Fibroblast of the conjunctiva (primary cell): ENCODE measurements at regions not wholly inside any gene's neighbourhood (a gene's known extent, or its start where the extent isn't known, plus 50 kb on each side); places are given as distances from the start of the nearest gene placed in this dataset.

ENCODE experiments used
- DNase-seq: peaks from one replicate; pipeline ENCODE4 v3.0.0-alpha.2; 2010; ENCODE audit warnings: low read depth

DNA sequence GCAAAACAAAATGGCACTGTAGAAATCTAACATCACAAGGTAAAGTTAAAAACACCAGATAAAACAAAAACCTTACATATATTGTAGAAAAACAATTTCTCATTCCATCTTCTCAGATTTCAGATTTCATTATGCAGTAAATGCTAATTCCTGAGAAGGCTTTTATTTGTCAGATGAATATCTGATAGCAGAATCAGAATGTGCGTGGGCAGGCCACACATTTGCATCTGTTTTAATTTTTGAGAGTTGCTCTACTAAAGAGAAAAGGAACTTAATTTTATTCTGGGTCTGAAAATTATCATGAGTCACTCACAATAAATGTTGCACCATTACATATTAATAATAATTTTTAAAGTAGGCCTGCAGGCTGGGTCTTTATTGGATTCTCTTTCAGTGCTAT is 329.3 kb upstream of the SPTLC3 start:
- DNase-seq = no peak

DNA sequence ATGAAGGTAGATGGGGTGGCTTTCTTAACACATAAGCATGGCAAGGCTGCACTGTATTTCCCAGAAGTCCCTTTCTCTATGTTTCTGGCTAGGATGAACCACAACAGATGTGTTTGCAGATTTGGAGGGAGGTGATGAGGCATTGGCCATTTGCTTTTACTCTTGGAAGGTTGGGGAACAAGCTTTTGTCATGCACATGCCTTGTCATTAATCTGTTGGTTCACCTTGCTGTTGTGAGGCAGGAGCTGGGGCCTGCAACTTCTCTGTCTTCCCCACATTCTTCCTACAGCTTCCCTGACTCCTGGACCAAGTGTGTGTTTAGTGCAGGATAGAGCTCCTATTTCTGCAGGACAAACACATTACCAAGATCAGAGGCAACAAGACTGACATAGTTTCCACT is 326.2 kb upstream of the SPTLC3 start:
- no peak for DNase-seq

DNA sequence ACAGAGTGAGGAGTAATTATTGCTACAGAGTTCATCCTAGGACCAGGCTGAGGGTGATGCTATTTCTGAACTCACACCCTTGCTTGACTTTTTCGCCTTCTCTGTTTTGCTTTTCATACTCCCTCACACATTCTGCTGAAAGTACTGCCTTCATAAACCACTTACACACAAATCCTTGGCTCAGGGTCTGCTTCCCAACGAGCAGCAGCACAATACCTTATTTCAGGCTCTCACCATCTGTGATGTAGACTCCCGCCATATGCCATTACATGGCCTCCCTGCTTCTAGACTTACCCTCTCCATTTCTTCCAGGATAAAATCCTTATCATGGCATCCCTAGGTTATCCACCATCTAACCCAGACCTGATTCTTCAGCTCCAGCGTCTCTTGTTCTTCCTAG is 321.3 kb upstream of the SPTLC3 start:
- no peak for DNase-seq

DNA sequence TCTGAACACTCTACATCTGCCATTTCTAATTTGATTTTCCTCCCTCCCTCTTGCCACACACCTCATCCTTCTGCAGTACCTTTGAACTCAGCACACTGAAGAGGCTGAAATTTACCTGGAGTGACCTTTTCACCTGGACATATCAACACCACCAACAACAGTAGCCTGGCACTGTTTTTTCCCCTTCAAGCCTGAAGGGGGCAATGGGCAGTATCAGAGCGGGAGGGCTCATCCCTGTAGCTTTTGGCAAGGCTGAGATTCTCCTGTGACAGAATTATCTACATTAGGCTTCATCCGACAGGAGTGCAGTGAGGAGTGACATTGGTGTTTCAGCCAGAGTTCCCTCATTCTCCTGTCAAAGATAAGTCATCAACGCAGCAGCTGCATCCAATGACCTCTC is 312.8 kb upstream of the SPTLC3 start:
- no peak for DNase-seq

DNA sequence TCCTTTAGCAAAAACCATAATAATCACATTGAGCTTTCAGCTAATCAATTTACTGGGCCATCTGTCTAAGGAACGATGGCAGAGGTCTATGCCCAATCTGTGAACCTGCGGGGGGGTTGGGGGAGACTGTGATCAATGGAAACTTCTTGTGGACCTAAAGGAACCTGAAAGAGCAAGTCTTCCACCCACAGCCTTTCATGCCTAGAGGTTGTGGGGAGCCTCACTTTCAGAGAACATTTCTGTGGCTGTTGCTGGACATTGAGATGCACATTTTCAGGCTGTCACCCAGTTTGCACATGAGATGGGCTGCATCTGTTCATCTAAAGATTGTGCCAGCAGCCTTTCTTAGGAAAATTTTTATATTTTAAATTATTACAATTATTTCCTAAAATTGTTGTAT is 310.0 kb upstream of the SPTLC3 start:
- no peak for DNase-seq

DNA sequence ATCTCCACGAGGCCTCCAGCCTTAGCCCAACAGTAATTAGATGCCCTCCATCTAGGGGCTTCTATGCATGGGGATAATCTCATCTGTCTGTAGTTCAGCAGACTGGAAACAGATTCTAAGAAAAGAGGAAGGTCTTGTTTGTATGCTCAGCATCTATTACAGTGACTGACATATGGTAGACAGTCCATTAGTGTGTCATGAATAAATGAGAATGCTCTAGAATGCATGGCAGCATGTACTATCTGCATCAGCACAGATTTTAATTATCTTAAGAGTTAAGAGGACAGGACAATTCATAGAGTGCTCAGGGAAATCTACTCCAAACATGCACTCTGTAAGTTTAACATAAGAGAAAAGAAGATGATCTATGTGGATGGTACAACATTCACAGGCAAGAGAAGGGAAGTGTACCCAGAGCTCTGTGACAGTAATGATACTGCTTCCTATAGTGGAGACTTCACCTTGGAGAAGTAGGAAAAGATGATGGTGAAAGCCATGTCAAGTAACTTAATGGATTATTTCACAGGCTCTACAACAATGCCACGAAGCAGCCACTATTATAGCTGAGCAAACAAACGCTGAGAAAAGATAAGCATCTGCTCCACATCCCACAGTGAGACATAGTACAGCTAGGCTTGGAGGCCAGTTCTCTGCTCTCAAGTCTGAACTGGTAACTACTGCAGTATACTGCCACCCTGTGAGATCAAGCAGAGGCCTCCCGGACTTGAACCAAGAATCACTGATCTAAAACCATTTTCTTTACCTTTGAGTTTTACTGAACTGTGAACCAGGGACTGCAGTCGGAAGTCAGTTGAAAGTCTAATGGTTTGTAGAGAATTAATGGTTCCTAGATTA is 309.2 kb upstream of the SPTLC3 start:
- DNase-seq = no peak

DNA sequence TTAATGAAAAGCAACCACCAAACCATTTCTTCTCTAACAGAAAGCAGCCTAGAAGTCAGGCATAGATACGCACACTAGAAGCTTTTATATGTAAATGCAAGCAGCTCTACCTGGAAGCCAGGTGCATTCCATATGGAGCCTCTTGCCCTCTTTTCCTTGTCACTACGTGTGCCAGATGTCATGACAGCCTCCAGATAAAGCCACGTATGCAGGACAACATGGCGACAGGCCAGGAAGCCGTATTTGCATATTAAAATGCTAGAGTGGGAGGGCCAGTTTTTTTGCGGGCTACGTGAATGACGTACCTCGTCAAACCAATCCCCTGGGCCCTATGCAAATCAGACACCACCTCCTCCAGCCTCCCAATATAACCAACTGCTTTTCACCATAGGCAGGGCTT is 308.1 kb upstream of the SPTLC3 start:
- no peak for DNase-seq

DNA sequence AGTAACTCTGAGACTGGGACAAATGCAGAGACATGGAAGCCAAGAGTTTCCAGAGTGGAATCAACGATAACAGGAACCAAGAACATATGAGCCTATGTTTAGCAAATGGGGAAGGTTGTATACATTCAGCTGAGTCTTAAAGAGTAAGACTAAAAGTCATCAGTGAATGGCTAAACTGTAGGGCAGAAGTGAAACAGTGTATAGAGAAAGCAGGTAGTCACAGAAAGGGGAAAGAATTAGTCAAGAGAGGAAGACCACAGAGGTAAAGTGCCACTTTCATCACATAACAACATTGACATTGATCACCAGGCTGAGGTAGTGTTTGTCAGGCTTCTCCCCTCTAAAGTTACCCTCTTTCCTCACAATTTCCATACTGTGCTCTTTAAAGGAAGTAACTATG is 306.5 kb upstream of the SPTLC3 start:
- no peak for DNase-seq

DNA sequence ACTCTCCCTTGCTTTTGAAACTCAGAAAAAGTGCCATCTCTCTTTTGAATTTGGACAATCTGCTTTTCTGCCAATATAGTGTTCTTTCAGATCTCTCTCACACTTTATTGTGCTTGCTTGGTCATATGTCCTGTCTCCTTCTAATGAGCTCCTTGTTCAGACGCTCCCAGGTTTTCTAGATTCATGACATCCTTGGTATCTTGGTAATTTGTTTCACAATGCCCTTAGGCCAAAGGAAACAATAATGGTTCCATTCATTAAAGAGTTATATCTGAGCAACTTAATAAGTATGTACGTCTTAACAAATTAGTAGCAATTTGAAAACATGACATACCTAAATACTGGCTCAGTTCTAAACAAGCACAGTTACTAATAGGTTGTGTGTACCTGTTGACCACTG is 293.4 kb upstream of the SPTLC3 start:
- no peak for DNase-seq

DNA sequence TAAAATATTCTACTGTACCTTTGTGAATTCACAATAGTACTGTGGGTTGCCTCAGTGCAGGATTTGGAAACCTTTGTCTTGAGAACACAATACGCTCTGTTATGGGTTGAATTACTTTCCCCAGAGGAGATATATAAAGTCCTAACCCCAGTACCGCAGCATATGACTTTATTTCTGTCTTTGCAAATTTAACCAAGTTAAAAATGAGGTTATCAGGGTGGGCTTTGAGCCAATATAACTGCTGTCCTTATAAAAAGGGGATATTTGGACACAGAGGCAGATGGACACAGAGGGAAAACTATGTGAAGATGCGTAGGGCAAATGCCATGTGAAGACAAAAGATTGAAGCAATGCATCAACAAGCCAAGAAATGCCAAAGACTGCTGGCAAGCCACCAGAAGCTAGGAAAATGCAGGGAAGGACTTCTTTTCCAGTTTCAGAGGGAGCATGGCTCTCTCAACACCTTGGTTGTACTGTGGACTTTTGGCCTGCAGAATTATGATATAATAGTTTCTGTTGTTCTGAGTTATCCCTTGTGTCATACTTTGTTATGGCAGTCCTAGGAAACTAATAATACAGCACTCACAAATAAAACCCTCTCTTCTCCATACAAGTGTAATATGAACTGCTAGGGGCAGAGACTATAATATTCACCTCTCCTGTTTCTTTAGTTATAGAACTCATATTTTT is 292.6 kb upstream of the SPTLC3 start:
- DNase-seq = no peak

DNA sequence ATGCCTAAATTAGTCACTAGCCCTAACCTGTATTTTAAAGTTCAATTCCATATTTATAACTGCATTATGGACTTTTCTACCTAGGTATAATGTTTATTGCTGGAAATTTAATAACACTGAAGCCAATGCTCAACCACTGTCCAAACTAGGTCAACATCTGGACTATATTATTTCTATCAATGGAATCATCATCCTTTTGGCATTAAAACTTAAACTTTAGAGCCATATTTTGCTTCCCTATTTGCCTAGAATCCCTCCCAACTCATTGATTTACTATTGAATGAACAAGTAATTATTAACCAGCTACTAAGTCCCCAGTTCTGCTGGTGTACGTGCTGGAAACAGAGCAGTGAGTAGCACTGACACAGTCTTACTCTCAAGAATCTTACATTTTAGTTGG is 291.7 kb upstream of the SPTLC3 start:
- no peak for DNase-seq

DNA sequence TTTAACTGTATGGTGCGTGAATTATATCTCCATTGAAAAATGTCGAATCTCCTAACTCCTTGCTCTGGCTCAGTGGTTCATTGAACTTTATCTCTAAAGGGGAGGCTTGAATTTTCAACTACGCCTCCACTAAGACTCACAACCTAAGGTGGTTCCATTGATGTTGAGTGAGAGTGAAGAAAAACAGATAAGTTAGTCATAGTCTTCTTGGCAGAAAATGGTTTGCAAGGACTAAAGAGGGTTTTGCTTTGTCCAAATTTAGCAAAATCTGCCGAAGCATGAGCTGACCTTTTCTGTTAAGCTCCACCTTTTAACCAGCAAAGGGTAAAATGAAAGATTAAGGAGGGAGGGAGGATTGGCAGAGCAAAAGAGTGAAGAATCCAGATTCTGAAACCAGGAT is 290.2 kb upstream of the SPTLC3 start:
- no peak for DNase-seq

DNA sequence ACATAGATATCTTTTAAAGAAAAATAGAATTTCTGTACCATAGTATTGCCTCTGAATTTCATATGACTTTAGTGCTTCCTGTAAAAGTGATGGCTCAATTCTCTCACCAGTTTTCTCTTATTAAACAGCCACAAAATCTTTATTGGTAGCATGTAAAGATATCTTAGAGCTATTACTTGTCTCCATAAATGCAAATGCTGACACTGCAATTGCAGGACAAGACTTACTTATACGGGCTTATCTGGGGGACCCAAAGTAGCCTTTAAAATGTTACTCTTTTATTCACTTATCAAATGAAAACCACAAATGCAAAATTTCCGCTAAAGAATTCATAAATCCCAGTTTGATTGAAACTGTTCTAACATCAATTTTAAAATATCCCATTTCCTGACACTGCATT is 287.1 kb upstream of the SPTLC3 start:
- no peak for DNase-seq

DNA sequence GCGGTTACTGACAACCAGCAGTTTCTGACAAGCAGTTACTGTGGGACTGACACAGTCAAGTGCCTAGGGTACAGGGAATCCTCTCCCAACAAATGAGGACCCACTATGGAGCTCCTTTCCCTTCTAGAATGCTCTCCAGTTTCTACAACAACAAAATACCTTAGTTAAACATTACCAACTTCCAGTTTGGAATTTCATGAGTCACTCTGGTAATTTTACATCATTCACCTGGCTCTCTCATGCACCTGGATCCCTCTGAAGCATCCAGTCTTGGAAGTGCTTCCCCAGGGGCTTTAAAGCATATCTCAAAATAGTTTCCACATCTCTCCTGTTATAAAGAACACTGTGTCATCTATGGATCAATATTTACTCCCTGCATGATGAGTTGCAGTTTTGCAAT is 286.7 kb upstream of the SPTLC3 start:
- no peak for DNase-seq

DNA sequence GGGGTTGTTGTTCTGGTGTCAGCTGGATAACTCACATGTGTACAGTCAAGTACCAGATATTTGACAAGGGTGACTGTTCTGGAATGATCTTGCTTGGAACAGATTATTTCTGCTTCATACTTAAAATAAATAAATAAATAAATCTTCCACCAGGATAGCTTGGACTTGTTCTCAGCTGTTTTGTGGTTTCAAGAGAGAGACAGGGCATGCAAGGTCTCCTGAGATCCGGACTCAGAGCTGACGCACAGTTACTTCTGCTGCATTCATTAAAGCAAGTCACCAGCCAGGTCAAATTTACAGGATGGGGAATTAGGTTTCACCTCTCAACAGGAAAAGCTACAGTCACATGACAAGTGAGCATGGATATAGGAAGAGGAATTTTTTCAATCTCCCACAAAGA is 285.0 kb upstream of the SPTLC3 start:
- no peak for DNase-seq

DNA sequence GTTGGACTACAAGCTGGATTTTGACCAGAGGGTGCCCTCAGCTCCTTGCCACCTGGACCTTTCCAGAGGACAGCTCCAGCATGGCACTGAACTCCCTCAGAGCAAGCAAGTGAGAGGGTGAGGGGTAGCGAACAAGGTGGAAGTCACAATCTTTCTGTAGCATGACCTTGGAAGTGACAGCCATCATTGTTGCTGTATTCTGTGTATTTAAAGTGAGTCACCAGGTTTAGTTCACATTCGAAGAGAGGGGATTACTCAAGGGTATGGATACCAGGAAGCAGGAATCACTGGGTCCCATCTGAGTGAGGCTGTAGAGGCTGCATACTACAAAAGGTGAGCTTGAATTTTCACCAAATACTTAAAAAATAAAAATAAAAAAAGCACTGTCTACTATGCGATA is 280.0 kb upstream of the SPTLC3 start:
- DNase-seq = no peak

DNA sequence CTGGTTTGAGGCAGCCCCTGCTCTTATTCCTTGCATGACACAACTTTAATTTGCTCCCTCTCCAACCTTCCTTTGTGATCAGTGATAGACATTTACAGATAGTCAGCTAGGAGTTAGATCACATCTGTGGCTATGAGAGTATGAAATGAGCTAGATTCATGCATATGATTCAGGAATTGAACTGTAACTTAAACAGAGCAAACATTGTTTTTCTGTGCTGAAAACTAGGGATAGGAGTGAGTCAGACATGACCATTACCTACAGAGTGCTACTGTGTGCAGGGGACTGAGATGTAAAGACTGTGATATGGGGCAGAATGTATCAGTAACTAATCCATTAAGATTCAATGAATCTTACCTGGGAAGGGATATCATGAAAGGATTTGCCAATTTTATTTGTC is 279.4 kb upstream of the SPTLC3 start:
- no peak for DNase-seq

DNA sequence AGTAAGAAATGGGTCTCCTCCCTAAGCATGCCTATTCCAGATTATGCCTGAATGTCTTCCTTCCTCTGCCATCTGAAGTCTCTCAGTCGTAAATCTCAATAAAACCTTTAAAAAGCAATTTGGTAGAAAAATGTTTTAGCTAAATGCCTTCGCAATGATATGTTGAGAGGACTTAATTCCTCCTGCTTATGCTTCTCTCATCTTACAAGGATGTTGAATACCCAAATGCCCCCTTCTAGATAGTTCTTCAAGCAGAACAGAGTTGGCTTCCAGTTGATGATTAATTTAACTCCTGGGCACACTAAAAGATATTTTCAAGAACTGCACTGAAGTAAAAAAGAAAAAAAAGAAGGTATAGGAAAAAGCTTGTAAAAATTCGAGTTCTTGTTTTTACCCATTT is 275.0 kb upstream of the SPTLC3 start:
- DNase-seq = no peak

DNA sequence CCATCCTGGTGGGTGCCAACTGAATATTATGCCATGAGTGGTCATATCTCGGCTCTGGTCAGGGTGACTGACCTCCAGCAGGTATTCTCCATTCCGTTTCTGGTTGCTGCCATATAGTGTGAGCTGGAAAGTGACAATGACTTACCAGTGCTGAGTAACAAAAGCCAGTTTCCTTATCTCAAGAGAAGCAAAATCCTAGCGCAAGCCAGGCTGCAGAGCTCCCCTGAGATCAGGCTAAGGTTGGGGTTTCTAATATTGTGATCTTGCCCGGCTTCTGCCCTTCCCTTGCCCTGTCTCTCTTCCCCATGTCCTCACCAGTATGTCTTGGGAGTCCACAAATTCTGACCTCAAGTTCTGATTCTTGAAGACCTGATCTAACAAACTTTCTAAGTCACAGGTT is 271.3 kb upstream of the SPTLC3 start:
- DNase-seq = no peak

DNA sequence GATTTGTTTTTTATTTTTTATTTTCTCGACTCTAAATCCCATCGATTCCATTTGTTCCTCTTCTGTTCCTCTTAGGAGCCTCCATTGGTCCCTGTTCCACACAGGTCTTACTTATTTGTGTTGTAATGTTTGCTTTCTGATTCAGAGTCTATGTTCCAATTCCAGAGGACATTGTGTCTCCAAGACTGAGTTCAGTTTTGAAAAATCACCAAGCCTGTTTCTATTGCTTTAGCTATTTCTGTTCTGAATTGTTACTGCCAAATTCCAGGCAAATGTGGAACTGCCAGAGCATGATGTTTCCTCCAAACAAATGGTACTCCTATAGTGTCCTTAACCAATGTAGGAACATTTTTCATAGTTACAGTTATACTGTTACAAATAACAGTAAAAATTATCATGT is 270.9 kb upstream of the SPTLC3 start:
- no peak for DNase-seq

DNA sequence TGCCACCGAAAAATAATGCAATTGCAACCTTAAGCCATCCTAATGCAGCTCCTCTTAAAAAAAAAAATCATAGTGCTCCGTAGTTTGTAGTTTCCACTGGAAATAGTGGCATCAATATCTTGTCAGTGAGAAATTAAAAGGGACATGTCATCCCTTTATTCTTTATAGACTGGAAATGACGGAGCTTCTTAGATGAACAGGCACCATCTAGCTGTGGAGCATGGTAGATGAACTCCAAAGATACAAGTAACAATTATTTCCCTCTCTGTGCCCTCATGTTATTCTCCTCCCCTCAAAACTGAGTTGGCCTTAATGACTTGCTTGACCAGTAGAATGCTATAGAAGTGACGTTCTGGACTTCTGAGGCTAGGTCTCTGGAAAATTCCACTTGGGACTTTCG is 268.1 kb upstream of the SPTLC3 start:
- no peak for DNase-seq

DNA sequence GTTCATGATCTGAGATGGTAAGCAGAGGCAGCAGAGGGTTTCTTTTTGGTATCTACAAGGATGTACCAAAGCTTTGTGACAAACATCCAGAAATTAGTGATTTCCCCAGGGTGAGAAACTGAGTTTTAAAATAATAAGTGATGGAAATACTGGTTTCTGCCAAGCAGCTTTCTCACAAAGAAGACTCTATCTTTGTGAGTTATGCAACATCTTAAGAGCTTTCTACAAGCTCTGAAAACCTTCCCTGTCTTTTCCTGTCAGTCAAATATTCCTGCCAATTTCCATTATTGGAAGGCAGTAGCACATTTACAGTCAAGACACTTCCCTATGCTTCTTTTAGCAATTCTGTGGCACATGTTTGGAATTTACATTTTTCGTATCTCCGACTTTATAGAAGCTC is 264.7 kb upstream of the SPTLC3 start:
- DNase-seq = no peak

DNA sequence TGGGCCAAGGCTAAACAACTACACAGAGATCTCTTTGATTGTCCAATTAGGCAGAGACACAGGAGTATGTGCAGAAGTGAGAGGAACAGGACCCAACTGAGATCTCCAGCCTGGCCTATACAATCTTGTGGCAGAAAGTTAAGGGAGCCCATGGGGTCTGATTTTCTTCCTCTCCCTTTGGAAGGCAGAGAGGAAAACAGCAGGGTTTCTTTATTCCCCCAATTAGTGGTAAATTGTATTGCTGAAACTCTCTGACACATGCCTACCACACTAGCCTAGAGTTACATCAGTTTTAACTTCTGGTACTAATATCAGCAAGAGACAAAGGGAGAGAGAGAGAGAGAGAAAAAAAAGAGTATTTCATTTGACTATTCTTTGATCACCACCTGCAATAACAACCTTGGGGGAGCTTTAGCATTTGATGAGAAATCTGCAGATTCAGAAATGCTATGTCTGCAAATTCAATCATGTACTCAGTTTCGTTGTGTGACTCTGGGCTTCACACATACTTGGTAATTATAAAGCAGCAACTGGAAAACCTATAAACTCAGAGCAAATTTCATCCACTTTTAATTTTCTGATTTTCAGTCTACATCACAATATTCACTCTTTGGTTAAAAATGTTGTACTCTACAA is 260.3 kb upstream of the SPTLC3 start:
- DNase-seq = no peak
